Glutamatergic neuron (in vitro differentiated cells): ENCODE measurements at regions not wholly inside any gene's neighbourhood (a gene's known extent, or its start where the extent isn't known, plus 50 kb on each side); places are given as distances from the start of the nearest gene placed in this dataset.

Experiments
- DNase-seq: peaks from one replicate; pipeline ENCODE4 v3.0.0; 2022
- H3K27ac Mint-ChIP-seq: one replicate; pipeline ENCODE4 v1.8.0; 2020; ENCODE audit warnings: mild to moderate bottlenecking, mixed read lengths, inconsistent platforms; ENCODE audit not compliant: unreplicated experiment
- H3K27me3 Mint-ChIP-seq: one replicate; pipeline ENCODE4 v1.8.0; 2020; ENCODE audit warnings: mild to moderate bottlenecking, moderate library complexity, mixed read lengths, inconsistent platforms; ENCODE audit not compliant: unreplicated experiment
- H3K36me3 Mint-ChIP-seq: one replicate; pipeline ENCODE4 v1.8.0; 2020; ENCODE audit warnings: mild to moderate bottlenecking, mixed read lengths, inconsistent platforms; ENCODE audit not compliant: unreplicated experiment
- H3K4me1 Mint-ChIP-seq: one replicate; pipeline ENCODE4 v1.8.0; 2020; ENCODE audit warnings: mild to moderate bottlenecking, low read depth, mixed read lengths, inconsistent platforms; ENCODE audit not compliant: unreplicated experiment
- H3K4me3 Mint-ChIP-seq: one replicate; pipeline ENCODE4 v1.8.0; 2020; ENCODE audit warnings: mild to moderate bottlenecking, mixed read lengths, inconsistent platforms; ENCODE audit not compliant: unreplicated experiment
- H3K9me3 Mint-ChIP-seq: one replicate; pipeline ENCODE4 v1.8.0; 2020; ENCODE audit warnings: mild to moderate bottlenecking, moderate library complexity, mixed read lengths, inconsistent platforms; ENCODE audit not compliant: unreplicated experiment
- TF ChIP-seq, protein P1 (sequence below): fragments of 200-600 bp; sonication (generic); IDR thresholded peaks from one replicate; pipeline ENCODE4 v1.5.0; 2021; ENCODE audit not compliant: partially characterized antibody, unreplicated experiment

GRCh38 chr2:43131890-43132682, 94.3 kb downstream of the ZFP36L2 start:
- peaks cover 5% of the 10 kb centered on the region for H3K4me1 Mint-ChIP-seq
- no peak overlapping the region for H3K4me3 Mint-ChIP-seq

GRCh38 chr2:43131051-43131889, 95.1 kb downstream of the ZFP36L2 start:
- no peak overlapping the region for H3K4me3 Mint-ChIP-seq
- no peaks in the 10 kb centered on the region for H3K36me3 Mint-ChIP-seq
- H3K27ac Mint-ChIP-seq, result no peak overlapping the region
- peaks cover 1% of the 10 kb centered on the region for H3K9me3 Mint-ChIP-seq
- H3K4me1 Mint-ChIP-seq, result peaks cover 5% of the 10 kb centered on the region
- no peak for DNase-seq
- TF ChIP-seq, protein P1, sequence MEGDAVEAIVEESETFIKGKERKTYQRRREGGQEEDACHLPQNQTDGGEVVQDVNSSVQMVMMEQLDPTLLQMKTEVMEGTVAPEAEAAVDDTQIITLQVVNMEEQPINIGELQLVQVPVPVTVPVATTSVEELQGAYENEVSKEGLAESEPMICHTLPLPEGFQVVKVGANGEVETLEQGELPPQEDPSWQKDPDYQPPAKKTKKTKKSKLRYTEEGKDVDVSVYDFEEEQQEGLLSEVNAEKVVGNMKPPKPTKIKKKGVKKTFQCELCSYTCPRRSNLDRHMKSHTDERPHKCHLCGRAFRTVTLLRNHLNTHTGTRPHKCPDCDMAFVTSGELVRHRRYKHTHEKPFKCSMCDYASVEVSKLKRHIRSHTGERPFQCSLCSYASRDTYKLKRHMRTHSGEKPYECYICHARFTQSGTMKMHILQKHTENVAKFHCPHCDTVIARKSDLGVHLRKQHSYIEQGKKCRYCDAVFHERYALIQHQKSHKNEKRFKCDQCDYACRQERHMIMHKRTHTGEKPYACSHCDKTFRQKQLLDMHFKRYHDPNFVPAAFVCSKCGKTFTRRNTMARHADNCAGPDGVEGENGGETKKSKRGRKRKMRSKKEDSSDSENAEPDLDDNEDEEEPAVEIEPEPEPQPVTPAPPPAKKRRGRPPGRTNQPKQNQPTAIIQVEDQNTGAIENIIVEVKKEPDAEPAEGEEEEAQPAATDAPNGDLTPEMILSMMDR, result no peak
- H3K27me3 Mint-ChIP-seq, result peaks cover 8% of the 10 kb centered on the region

More at GRCh38 chr2:43131890-43132682, 94.3 kb downstream of the ZFP36L2 start:
- peaks cover 1% of the 10 kb centered on the region for H3K9me3 Mint-ChIP-seq
- no peaks in the 10 kb centered on the region for H3K36me3 Mint-ChIP-seq
- peaks cover 8% of the 10 kb centered on the region for H3K27me3 Mint-ChIP-seq
- H3K27ac Mint-ChIP-seq, result no peak overlapping the region
- no peak for DNase-seq
- TF ChIP-seq, protein P1, result no peak

DNA sequence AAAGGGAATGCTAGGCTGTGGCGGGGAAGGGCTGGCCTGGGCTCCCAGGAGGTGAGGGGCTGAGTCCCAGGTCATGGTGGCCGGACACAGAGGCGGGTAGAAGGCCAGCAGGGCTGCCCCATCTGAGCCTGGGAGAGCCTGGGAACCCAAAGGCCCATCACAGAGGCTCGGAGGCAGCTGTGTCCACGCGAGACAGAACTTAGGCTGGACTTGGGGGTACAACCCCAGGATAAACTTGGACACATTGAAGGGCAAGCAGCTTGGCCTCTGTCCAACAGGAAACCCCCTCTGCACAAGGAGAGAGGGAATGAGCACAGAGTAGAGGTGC, 95.9 kb downstream of the ZFP36L2 start:
- Mint-ChIP-seq H3K27me3 (peaks cover 12% of the 10 kb centered on the region), H3K4me1 (peaks cover 5% of the 10 kb centered on the region), H3K9me3 (peaks cover 1% of the 10 kb centered on the region), H3K27ac (no peak overlapping the region), H3K4me3 (no peak overlapping the region), H3K36me3 (no peaks in the 10 kb centered on the region)
- no peak for DNase-seq
- TF ChIP-seq, protein P1, result no peak

GRCh38 chr2:43129676-43130547, 96.5 kb downstream of the ZFP36L2 start:
- H3K9me3 Mint-ChIP-seq, result no peaks in the 10 kb centered on the region
- no peaks in the 10 kb centered on the region for H3K36me3 Mint-ChIP-seq
- H3K27ac Mint-ChIP-seq, result no peak overlapping the region
- TF ChIP-seq, protein P1, result no peak
- H3K27me3 Mint-ChIP-seq, result peaks cover 11% of the 10 kb centered on the region
- H3K4me3 Mint-ChIP-seq, result no peak overlapping the region
- no peak for DNase-seq
- H3K4me1 Mint-ChIP-seq, result peaks cover 5% of the 10 kb centered on the region
